IMR-90 (cell line): ENCODE measurements at regions not wholly inside any gene's neighbourhood (a gene's known extent, or its start where the extent isn't known, plus 50 kb on each side); places are given as distances from the start of the nearest gene placed in this dataset.

Source experiments
- BHLHE40 ChIP-seq: fragments of 150-350 bp; IDR thresholded peaks from 2 replicates; pipeline ENCODE4 v1.6.1; 2016; ENCODE audit warnings: mild to moderate bottlenecking, low read depth, low read length
- CEBPB ChIP-seq: IDR thresholded peaks from 2 replicates; pipeline ENCODE4 v1.6.1; 2012; ENCODE audit warnings: low read depth, low read length, improper control_type of control experiment
- ELK1 ChIP-seq: fragments of 150-350 bp; IDR thresholded peaks from 2 replicates; pipeline ENCODE4 v1.6.1; 2016; ENCODE audit warnings: low read depth, mild to moderate bottlenecking, low read length, moderate library complexity, borderline replicate concordance
- FOS ChIP-seq: fragments of 150-350 bp; IDR thresholded peaks from 2 replicates; pipeline ENCODE4 v1.6.1; 2016; ENCODE audit warnings: low read depth, low read length
- MAFK ChIP-seq: IDR thresholded peaks from 2 replicates; pipeline ENCODE4 v1.6.1; 2012; ENCODE audit warnings: low read depth, low read length, improper control_type of control experiment
- MAZ ChIP-seq: IDR thresholded peaks from 2 replicates; pipeline ENCODE4 v1.6.1; 2012; ENCODE audit warnings: low read depth, mild to moderate bottlenecking, low read length, improper control_type of control experiment, moderate library complexity, borderline replicate concordance
- MXI1 ChIP-seq: IDR thresholded peaks from 2 replicates; pipeline ENCODE4 v1.6.1; 2012; ENCODE audit warnings: low read depth, mild to moderate bottlenecking, low read length, moderate library complexity, borderline replicate concordance
- NFE2L2 ChIP-seq: fragments of 150-350 bp; IDR thresholded peaks from 2 replicates; pipeline ENCODE4 v1.6.1; 2016; ENCODE audit warnings: low read depth, mild to moderate bottlenecking, low read length
- POLR2A ChIP-seq: IDR thresholded peaks from 2 replicates; pipeline ENCODE4 v1.6.1; 2012; ENCODE audit warnings: mild to moderate bottlenecking, low read depth, low read length
- RAD21 ChIP-seq: IDR thresholded peaks from 2 replicates; pipeline ENCODE4 v1.6.1; 2012; ENCODE audit warnings: low read length, improper control_type of control experiment
- RFX5 ChIP-seq: IDR thresholded peaks from 2 replicates; pipeline ENCODE4 v1.8.0; 2012; ENCODE audit warnings: low read depth, mild to moderate bottlenecking, low read length, moderate library complexity
- TF ChIP-seq, protein P1 (sequence below): conservative IDR thresholded peaks from 2 replicates; pipeline ENCODE4 v1.5.1; 2012; ENCODE audit warnings: mild to moderate bottlenecking, low read depth, low read length, improper control_type of control experiment
- TF ChIP-seq, protein P2 (sequence below): fragments of 150-350 bp; IDR thresholded peaks from 2 replicates; pipeline ENCODE4 v1.6.1; 2017; ENCODE audit warnings: mild to moderate bottlenecking, antibody characterized with exemption, low read length, low read depth

DNA sequence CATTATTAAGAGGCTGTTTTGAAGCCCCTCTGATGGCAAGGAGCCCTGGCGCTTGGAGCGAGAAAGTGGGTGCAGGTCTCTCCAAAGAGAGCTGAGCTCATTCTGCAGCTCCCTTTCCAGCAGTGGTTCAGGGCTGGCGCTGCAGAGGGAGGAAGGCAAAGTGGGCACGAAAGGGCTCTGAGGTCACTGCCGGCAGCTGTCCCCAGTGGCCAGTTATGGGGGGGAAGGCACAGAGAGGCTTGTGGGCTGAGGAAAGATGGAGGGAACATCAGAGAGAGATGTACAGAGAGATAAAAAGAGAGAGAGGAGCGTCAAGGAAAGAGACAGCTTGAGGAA is 75.2 kb upstream of the TBX5 start:
- TF ChIP-seq, protein P1, sequence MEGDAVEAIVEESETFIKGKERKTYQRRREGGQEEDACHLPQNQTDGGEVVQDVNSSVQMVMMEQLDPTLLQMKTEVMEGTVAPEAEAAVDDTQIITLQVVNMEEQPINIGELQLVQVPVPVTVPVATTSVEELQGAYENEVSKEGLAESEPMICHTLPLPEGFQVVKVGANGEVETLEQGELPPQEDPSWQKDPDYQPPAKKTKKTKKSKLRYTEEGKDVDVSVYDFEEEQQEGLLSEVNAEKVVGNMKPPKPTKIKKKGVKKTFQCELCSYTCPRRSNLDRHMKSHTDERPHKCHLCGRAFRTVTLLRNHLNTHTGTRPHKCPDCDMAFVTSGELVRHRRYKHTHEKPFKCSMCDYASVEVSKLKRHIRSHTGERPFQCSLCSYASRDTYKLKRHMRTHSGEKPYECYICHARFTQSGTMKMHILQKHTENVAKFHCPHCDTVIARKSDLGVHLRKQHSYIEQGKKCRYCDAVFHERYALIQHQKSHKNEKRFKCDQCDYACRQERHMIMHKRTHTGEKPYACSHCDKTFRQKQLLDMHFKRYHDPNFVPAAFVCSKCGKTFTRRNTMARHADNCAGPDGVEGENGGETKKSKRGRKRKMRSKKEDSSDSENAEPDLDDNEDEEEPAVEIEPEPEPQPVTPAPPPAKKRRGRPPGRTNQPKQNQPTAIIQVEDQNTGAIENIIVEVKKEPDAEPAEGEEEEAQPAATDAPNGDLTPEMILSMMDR: no peak
- TF ChIP-seq POLR2A (no peak), RAD21 (no peak), MXI1 (no peak), BHLHE40 (no peak), RFX5 (no peak), CEBPB (no peak), MAZ (no peak), FOS (no peak), MAFK (no peak), NFE2L2 (no peak), ELK1 (no peak)
- TF ChIP-seq, protein P2, sequence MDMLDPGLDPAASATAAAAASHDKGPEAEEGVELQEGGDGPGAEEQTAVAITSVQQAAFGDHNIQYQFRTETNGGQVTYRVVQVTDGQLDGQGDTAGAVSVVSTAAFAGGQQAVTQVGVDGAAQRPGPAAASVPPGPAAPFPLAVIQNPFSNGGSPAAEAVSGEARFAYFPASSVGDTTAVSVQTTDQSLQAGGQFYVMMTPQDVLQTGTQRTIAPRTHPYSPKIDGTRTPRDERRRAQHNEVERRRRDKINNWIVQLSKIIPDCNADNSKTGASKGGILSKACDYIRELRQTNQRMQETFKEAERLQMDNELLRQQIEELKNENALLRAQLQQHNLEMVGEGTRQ: no peak
